ENCODE measurements at regions not wholly inside any gene's neighbourhood (a gene's known extent, or its start where the extent isn't known, plus 50 kb on each side); places are given as distances from the start of the nearest gene placed in this dataset.
A peak's percentile ranks its signal among the peaks of the same experiment; 100 is the strongest.

- no peaks in the 10 kb centered on the region for H3K27me3 ChIP-seq
- no peak overlapping the region for H3K4me3 ChIP-seq (ENCODE audit: low read depth, low read length)
- DNase-seq, result no peak
- H3K9me3 ChIP-seq, result no peaks in the 10 kb centered on the region
- H3K4me1 ChIP-seq, result no peaks in the 10 kb centered on the region
- TF ChIP-seq CTCF (IDR thresholded peaks at IDR 0.05; ENCODE audit: low read depth, low read length), result peak; percentile 21; the same call in 1 of the 2 replicates
- H3K36me3 ChIP-seq, result no peaks in the 10 kb centered on the region
Observed at GRCh38 chr11:103671143-103671651, 365.2 kb upstream of the DDI1 start.

GRCh38 chr11:103673773-103674172 is 362.7 kb upstream of the DDI1 start:
- no peak for TF ChIP-seq CTCF (IDR thresholded peaks at IDR 0.05; ENCODE audit: low read depth, low read length)
- Histone ChIP-seq H3K27me3 (no peaks in the 10 kb centered on the region), H3K36me3 (no peaks in the 10 kb centered on the region), H3K9me3 (no peaks in the 10 kb centered on the region), H3K4me3 (ENCODE audit: low read depth, low read length) (no peak overlapping the region), H3K4me1 (no peaks in the 10 kb centered on the region)
- DNase-seq, result no peak

GRCh38 chr11:103676413-103676812 is 360.0 kb upstream of the DDI1 start:
- no peaks in the 10 kb centered on the region for H3K4me1 ChIP-seq
- H3K27me3 ChIP-seq, result no peaks in the 10 kb centered on the region
- no peak overlapping the region for H3K4me3 ChIP-seq (ENCODE audit: low read depth, low read length)
- no peaks in the 10 kb centered on the region for H3K9me3 ChIP-seq
- no peaks in the 10 kb centered on the region for H3K36me3 ChIP-seq
- DNase-seq, result no peak
- no peak for TF ChIP-seq CTCF (IDR thresholded peaks at IDR 0.05; ENCODE audit: low read depth, low read length)

GRCh38 chr11:103680826-103681225 is 355.6 kb upstream of the DDI1 start:
- H3K4me3 ChIP-seq (ENCODE audit: low read depth, low read length), result no peak overlapping the region
- no peaks in the 10 kb centered on the region for H3K36me3 ChIP-seq
- peaks cover 3% of the 10 kb centered on the region for H3K4me1 ChIP-seq
- no peak for DNase-seq
- no peaks in the 10 kb centered on the region for H3K9me3 ChIP-seq
- TF ChIP-seq CTCF (IDR thresholded peaks at IDR 0.05; ENCODE audit: low read depth, low read length), result no peak
- H3K27me3 ChIP-seq, result no peaks in the 10 kb centered on the region

- TF ChIP-seq CTCF (IDR thresholded peaks at IDR 0.05; ENCODE audit: low read depth, low read length), result no peak
- Histone ChIP-seq H3K4me3 (ENCODE audit: low read depth, low read length) (peak overlapping the region; percentile 1; the same call in 1 of the 2 replicates), H3K36me3 (no peaks in the 10 kb centered on the region), H3K27me3 (no peaks in the 10 kb centered on the region), H3K4me1 (peaks cover 3% of the 10 kb centered on the region), H3K9me3 (no peaks in the 10 kb centered on the region)
- peak; percentile 24 for DNase-seq
Observed at GRCh38 chr11:103681855-103682254, 354.6 kb upstream of the DDI1 start.

- no peaks in the 10 kb centered on the region for H3K36me3 ChIP-seq
- peak; percentile 92 for TF ChIP-seq CTCF (IDR thresholded peaks at IDR 0.05; ENCODE audit: low read depth, low read length)
- H3K27me3 ChIP-seq, result no peaks in the 10 kb centered on the region
- peak; percentile 67 for DNase-seq
- peaks cover 3% of the 10 kb centered on the region for H3K4me1 ChIP-seq
- peak overlapping the region; percentile 1; the same call in 1 of the 2 replicates for H3K4me3 ChIP-seq (ENCODE audit: low read depth, low read length)
- H3K9me3 ChIP-seq, result no peaks in the 10 kb centered on the region
Observed at GRCh38 chr11:103682318-103683184, 353.9 kb upstream of the DDI1 start.

Data from BE2C (cell line).